Karpas-422 (cell line): ENCODE measurements at regions not wholly inside any gene's neighbourhood (a gene's known extent, or its start where the extent isn't known, plus 50 kb on each side); places are given as distances from the start of the nearest gene placed in this dataset.

Experiments used
- DNase-seq: peaks from one replicate; pipeline ENCODE4 v3.0.0-alpha.2; 2015
- H2AFZ ChIP-seq: fragments of 200-600 bp; sonication (generic); 2 replicates; pipeline ENCODE4 v1.6.1; 2014; ENCODE audit warnings: antibody characterized with exemption, low read length, mixed read lengths
- H3K27ac ChIP-seq: fragments of 200-600 bp; sonication (generic); 2 replicates; pipeline ENCODE4 v1.5.1; 2014; ENCODE audit warnings: mild to moderate bottlenecking, low read length, moderate library complexity
- H3K27me3 ChIP-seq: fragments of 200-600 bp; sonication (generic); 2 replicates; pipeline ENCODE4 v1.6.1; 2014; ENCODE audit warnings: low read length, mixed read lengths
- H3K36me3 ChIP-seq: fragments of 200-600 bp; sonication (generic); 2 replicates; pipeline ENCODE4 v1.6.1; 2014; ENCODE audit warnings: low read length, mixed read lengths; ENCODE audit not compliant: insufficient read depth
- H3K4me1 ChIP-seq: fragments of 200-600 bp; sonication (generic); 2 replicates; pipeline ENCODE4 v1.6.1; 2014; ENCODE audit warnings: mild to moderate bottlenecking, low read length, mixed read lengths
- H3K4me2 ChIP-seq: fragments of 200-600 bp; sonication (generic); 2 replicates; pipeline ENCODE4 v1.6.1; 2014; ENCODE audit warnings: low read length, low read depth, mild to moderate bottlenecking; ENCODE audit not compliant: poor library complexity, severe bottlenecking
- H3K4me3 ChIP-seq: fragments of 200-600 bp; sonication (generic); 2 replicates; pipeline ENCODE4 v1.5.1; 2014; ENCODE audit warnings: mild to moderate bottlenecking, antibody characterized with exemption, low read length, mixed read lengths
- H3K79me2 ChIP-seq: fragments of 200-600 bp; sonication (generic); 2 replicates; pipeline ENCODE4 v1.6.1; 2014; ENCODE audit warnings: mild to moderate bottlenecking, low read length, mixed read lengths
- H3K9ac ChIP-seq: fragments of 200-600 bp; sonication (generic); 2 replicates; pipeline ENCODE4 v1.6.0; 2014; ENCODE audit warnings: low read length
- H3K9me2 ChIP-seq: fragments of 200-600 bp; sonication (generic), shearing (Covaris generic); replicated peaks from 2 replicates; pipeline ENCODE4 v1.6.0; 2014; ENCODE audit warnings: mild to moderate bottlenecking, low read length, moderate library complexity; ENCODE audit not compliant: insufficient read depth
- H3K9me3 ChIP-seq: fragments of 300-700, 200-600 bp; sonication (generic); 2 replicates; pipeline ENCODE4 v1.6.1; 2014; ENCODE audit warnings: low read length, mixed read lengths
- H4K20me1 ChIP-seq: fragments of 200-600 bp; sonication (generic); 2 replicates; pipeline ENCODE4 v1.6.1; 2014; ENCODE audit warnings: mild to moderate bottlenecking, antibody characterized with exemption, low read length, low read depth; ENCODE audit not compliant: insufficient read depth

DNA sequence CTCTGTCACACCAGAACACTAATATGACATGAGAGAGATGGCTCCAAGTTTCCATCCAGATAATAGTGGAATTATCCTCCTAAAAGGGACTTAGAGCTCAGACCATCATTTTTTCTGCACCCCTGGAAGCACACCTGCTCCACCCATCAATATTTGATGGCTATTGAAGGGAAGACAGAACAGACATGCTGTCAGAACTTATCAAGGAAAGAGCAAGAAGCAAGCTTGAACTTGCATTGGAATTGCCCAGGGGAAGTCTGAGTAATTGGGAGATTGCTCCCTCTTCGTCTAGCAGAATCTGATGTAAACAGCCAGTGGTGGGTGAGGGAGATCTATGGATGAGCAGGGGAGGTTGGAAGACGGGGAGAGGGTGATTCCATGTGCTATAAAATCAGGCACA, 874.4 kb upstream of the TENM4 start:
- Histone ChIP-seq H3K27me3 (peaks cover 4% of the 10 kb centered on the region; the same call in 1 of the 2 replicates), H3K27ac (no peak overlapping the region), H3K9me3 (no peaks in the 10 kb centered on the region), H3K9ac (no peak overlapping the region), H4K20me1 (no peaks in the 10 kb centered on the region), H3K79me2 (no peaks in the 10 kb centered on the region), H3K4me3 (no peak overlapping the region), H2AFZ (no peak overlapping the region), H3K36me3 (no peaks in the 10 kb centered on the region), H3K9me2 (no peaks in the 10 kb centered on the region), H3K4me2 (no peak overlapping the region), H3K4me1 (no peaks in the 10 kb centered on the region)
- no peak for DNase-seq

DNA sequence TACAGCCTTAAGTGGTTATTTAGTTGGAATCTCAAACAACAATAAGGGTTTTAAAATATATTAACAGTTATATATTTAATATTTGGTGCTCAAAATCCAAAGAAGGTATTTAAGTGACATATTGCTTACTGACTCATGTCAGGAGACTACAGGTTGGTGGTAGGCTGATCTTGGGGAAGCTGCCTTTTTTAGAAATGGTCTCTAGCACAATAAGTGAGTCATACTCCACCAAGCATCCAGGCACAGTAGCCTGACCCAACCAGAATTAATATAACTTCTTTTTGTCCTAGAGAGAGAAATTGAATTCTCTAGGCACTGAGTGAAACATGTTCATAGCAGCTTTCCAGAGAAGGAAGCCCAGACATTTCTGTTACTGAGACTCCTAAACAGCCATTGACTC, 868.5 kb upstream of the TENM4 start:
- Histone ChIP-seq H3K4me1 (no peaks in the 10 kb centered on the region), H3K27ac (no peak overlapping the region), H3K79me2 (no peaks in the 10 kb centered on the region), H3K9me2 (no peaks in the 10 kb centered on the region), H3K4me3 (no peak overlapping the region), H3K9ac (no peak overlapping the region), H2AFZ (no peak overlapping the region), H3K36me3 (no peaks in the 10 kb centered on the region), H4K20me1 (no peaks in the 10 kb centered on the region), H3K9me3 (peaks cover 3% of the 10 kb centered on the region; the same call in 1 of the 2 replicates), H3K4me2 (no peak overlapping the region), H3K27me3 (no peaks in the 10 kb centered on the region)
- DNase-seq, result no peak

DNA sequence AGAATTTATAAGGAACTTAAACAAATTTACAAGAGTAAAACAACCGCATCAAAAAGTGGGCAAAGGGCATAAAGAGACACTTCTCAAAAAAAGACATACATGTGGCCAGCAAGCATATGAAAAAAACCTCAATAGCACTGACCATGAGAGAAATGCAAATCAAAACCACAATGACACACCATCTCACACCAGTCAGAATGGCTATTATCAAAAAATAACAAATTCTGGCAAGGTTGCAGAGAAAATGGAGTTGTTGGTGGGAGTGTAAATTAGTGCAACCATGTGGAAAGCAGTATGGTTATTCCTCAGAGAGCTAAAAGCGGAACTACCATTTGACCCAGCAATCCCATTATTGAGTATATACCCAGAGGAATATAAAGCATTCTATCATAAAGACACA, 866.8 kb upstream of the TENM4 start:
- no peaks in the 10 kb centered on the region for H4K20me1 ChIP-seq
- H2AFZ ChIP-seq, result no peak overlapping the region
- H3K9me2 ChIP-seq, result no peaks in the 10 kb centered on the region
- H3K9me3 ChIP-seq, result peaks cover 3% of the 10 kb centered on the region; the same call in 1 of the 2 replicates
- no peak overlapping the region for H3K9ac ChIP-seq
- no peaks in the 10 kb centered on the region for H3K27me3 ChIP-seq
- no peak overlapping the region for H3K4me3 ChIP-seq
- no peaks in the 10 kb centered on the region for H3K4me1 ChIP-seq
- H3K27ac ChIP-seq, result no peak overlapping the region
- H3K4me2 ChIP-seq, result no peak overlapping the region
- no peak for DNase-seq
- no peaks in the 10 kb centered on the region for H3K79me2 ChIP-seq
- H3K36me3 ChIP-seq, result no peaks in the 10 kb centered on the region

DNA sequence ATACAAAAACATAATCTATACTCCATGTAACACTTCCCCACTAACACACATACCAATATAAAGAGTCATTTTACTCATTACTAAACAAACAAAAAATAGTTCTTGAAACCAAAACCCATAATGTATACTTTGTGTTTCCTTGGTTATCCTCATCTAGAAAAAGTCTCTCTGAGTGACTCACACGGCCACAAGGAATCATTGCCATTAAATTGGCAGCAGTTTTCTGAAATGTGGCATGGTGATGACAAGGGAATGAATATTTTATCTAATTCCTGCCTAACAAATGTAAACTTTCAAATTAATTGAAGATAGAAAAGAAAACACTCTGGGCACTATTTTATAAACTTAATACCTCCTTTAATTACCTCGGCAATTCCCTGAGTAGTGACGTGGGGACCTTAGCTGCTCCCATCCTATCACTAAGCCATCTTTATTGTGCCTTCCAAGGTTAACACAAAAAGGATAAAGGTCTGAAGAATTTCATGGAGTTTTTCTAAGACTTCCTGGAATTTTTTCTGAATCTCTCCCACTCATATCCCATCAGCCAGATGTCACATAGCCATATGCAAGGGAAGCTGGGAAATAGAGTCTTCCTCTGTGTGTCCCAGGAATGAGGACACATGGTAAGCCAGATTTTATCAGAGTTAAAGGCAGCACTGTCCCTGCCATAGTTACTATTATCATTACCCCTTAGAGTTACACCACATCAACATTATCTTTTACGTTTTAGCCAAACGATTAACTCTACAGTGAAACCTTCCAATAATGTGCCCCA, 857.2 kb upstream of the TENM4 start:
- no peaks in the 10 kb centered on the region; the same call in 1 of the 2 replicates for H3K27me3 ChIP-seq
- H3K9ac ChIP-seq, result no peak overlapping the region
- H4K20me1 ChIP-seq, result no peaks in the 10 kb centered on the region
- no peaks in the 10 kb centered on the region for H3K79me2 ChIP-seq
- no peaks in the 10 kb centered on the region for H3K36me3 ChIP-seq
- no peak overlapping the region for H3K4me2 ChIP-seq
- DNase-seq, result no peak
- no peak overlapping the region for H2AFZ ChIP-seq
- no peak overlapping the region for H3K4me3 ChIP-seq
- H3K4me1 ChIP-seq, result no peaks in the 10 kb centered on the region
- H3K9me3 ChIP-seq, result no peaks in the 10 kb centered on the region; the same call in 1 of the 2 replicates
- no peaks in the 10 kb centered on the region for H3K9me2 ChIP-seq
- H3K27ac ChIP-seq, result no peak overlapping the region

DNA sequence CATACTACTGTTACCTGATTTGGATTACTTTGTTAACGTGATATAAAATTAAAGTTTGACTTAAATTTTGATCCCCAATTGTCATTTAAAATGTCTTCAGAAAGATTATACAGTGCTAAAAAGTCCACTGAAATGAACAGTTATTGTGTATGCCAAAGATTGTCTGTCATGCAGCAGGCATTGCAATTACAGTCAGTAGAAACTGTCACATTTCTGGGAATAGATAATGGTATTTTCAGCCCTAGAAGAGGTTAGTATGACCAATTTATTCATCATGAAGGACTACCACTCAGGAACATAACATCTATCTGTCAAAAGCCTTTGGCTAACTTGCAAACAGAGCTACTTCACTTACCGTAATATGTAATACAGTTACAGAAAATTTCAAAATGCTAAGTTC, 852.5 kb upstream of the TENM4 start:
- H3K4me1 ChIP-seq, result no peaks in the 10 kb centered on the region
- no peak overlapping the region for H3K4me2 ChIP-seq
- no peaks in the 10 kb centered on the region for H3K27me3 ChIP-seq
- no peaks in the 10 kb centered on the region for H4K20me1 ChIP-seq
- H3K9me2 ChIP-seq, result no peaks in the 10 kb centered on the region
- no peaks in the 10 kb centered on the region for H3K36me3 ChIP-seq
- no peak overlapping the region for H2AFZ ChIP-seq
- H3K9ac ChIP-seq, result no peak overlapping the region
- H3K79me2 ChIP-seq, result no peaks in the 10 kb centered on the region
- H3K27ac ChIP-seq, result no peak overlapping the region
- no peak overlapping the region for H3K4me3 ChIP-seq
- DNase-seq, result no peak
- no peaks in the 10 kb centered on the region; the same call in 1 of the 2 replicates for H3K9me3 ChIP-seq

DNA sequence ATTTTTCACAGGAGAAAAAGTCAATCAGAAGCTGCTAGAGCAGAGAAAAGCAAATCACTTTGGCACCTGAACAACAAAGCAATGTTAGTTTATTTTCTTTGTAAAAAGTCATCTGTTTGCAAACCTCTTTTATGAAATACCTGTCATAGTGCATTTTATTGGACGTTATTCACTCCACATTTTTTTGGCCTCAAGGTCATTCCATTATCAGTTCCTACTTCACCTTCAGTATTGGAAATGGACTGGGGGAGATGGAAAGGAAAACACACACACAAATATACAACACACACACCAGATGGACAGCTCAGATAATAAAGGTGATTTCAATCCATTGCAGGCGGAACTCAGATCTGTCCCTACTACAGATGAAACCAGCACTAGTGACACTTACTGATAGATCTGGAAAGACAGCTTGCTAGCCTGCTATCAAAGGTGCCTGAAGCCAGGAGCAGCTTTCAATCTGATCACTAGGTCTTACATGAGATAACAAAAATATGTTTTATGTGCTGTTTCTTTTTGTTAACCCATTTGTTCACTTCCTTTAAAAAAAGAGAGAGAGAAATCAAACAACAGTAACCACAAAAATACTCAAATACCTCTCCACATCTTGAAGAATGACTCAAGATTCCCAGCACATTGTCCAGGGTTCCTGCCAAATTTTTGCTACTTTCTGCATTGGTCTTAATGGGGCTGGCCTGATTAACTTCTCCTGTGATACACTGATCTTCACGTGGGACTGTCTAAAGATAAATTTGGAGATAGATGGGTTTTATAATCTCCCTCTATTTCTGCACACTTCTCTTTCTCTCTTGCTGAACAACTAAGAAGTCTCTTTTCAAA, 844.3 kb upstream of the TENM4 start:
- no peak overlapping the region for H2AFZ ChIP-seq
- H3K27ac ChIP-seq, result no peak overlapping the region
- H3K79me2 ChIP-seq, result no peaks in the 10 kb centered on the region
- H3K4me3 ChIP-seq, result no peak overlapping the region
- no peaks in the 10 kb centered on the region for H3K36me3 ChIP-seq
- H3K9me3 ChIP-seq, result no peaks in the 10 kb centered on the region
- no peaks in the 10 kb centered on the region for H4K20me1 ChIP-seq
- no peak overlapping the region for H3K9ac ChIP-seq
- H3K4me2 ChIP-seq, result no peak overlapping the region
- H3K27me3 ChIP-seq, result no peaks in the 10 kb centered on the region
- no peaks in the 10 kb centered on the region for H3K9me2 ChIP-seq
- no peaks in the 10 kb centered on the region for H3K4me1 ChIP-seq
- no peak for DNase-seq

DNA sequence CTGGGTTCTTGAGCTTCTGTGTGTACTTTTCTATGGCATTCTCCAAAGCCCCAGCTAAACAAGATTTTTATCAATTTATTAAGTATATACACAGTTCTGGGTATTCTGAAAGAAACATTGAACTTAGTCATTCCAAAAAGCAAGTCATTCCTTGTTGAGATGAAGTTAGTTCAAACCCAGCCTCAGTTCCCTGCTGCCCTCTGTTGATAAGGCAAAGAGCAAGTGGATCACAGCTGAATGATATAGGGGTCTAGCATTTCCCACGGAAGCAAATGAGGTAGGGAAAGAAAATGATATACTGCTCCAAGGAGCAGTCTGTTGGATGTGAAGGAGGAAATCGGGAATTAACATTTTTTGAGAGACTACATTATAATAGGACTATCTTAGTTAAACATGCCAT, 841.8 kb upstream of the TENM4 start:
- H4K20me1 ChIP-seq, result no peaks in the 10 kb centered on the region
- H3K4me2 ChIP-seq, result no peak overlapping the region
- no peak overlapping the region for H2AFZ ChIP-seq
- no peaks in the 10 kb centered on the region for H3K79me2 ChIP-seq
- no peak overlapping the region for H3K9ac ChIP-seq
- no peaks in the 10 kb centered on the region for H3K36me3 ChIP-seq
- H3K4me3 ChIP-seq, result no peak overlapping the region
- DNase-seq, result no peak
- H3K27me3 ChIP-seq, result no peaks in the 10 kb centered on the region
- no peaks in the 10 kb centered on the region for H3K4me1 ChIP-seq
- H3K9me3 ChIP-seq, result no peaks in the 10 kb centered on the region
- H3K9me2 ChIP-seq, result no peaks in the 10 kb centered on the region
- no peak overlapping the region for H3K27ac ChIP-seq

DNA sequence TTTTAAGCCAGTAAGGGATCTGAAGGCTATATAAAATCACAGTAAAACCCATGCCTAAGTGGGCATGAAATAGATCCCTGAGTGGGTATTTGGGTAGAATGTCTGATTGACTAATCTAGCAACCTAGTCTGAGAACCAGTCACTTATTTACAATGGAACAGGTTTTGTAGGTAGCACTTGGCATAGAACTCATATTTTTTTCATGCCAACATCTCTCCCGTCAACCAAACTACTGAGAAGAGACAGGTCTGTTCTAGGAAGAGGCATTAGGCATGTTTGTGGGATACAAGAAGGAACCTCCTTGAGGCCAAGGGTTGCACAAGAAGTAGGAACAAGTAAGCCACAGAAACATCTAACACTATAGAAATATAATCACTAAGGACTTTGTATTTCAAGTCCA, 840.4 kb upstream of the TENM4 start:
- Histone ChIP-seq H4K20me1 (no peaks in the 10 kb centered on the region), H3K4me1 (no peaks in the 10 kb centered on the region), H3K27me3 (no peaks in the 10 kb centered on the region), H3K9ac (no peak overlapping the region), H3K4me3 (no peak overlapping the region), H3K79me2 (no peaks in the 10 kb centered on the region), H3K9me2 (no peaks in the 10 kb centered on the region), H3K36me3 (no peaks in the 10 kb centered on the region), H3K4me2 (no peak overlapping the region), H3K27ac (no peak overlapping the region), H3K9me3 (no peaks in the 10 kb centered on the region), H2AFZ (no peak overlapping the region)
- DNase-seq, result no peak
